A673 (cell line): ENCODE measurements at regions not wholly inside any gene's neighbourhood (a gene's known extent, or its start where the extent isn't known, plus 50 kb on each side); places are given as distances from the start of the nearest gene placed in this dataset.
A peak's percentile ranks its signal among the peaks of the same experiment; 100 is the strongest.

Experiments
- BruUV-seq: library from RNA; stranded (reverse); fragments of 400-500 nt; replicated peaks from 2 replicates; lab custom pipeline; 2021; lab: Mats Ljungman, UMichigan
- CTCF ChIA-PET: fragments of 300-600 bp; sonication (Branson Sonifier 250); formaldehyde crosslinking; loops from one replicate; lab custom pipeline; 2022; ENCODE audit warnings: antibody characterized with exemption; lab: Charles Lee
- POLR2A ChIA-PET: fragments of 300-600 bp; sonication (Branson Sonifier 250); formaldehyde crosslinking; loops from one replicate; lab custom pipeline; 2022; ENCODE audit warnings: antibody characterized with exemption; ENCODE audit not compliant: low non-redundant PET; lab: Charles Lee
- DNase-seq: peaks from one replicate; pipeline ENCODE4 v3.0.0-alpha.2; 2015; ENCODE audit warnings: low spot score
- H3K27ac ChIP-seq: fragments of 200-600 bp; sonication (generic); 2 replicates; pipeline ENCODE4 v1.5.1; 2016; ENCODE audit warnings: mixed run types, low read depth, mild to moderate bottlenecking, mixed read lengths, antibody characterized with exemption, low read length; ENCODE audit not compliant: poor library complexity, severe bottlenecking
- H3K27me3 ChIP-seq: fragments of 200-600 bp; sonication (generic); replicated peaks from 2 replicates; pipeline ENCODE4 v1.6.1; 2017; ENCODE audit warnings: mixed run types, low read depth, mild to moderate bottlenecking, mixed read lengths, antibody characterized with exemption, low read length; ENCODE audit not compliant: insufficient read depth, poor library complexity
- H3K36me3 ChIP-seq: fragments of 200-600 bp; sonication (generic); 2 replicates; pipeline ENCODE4 v1.6.1; 2016; ENCODE audit warnings: mixed run types, mild to moderate bottlenecking, mixed read lengths, antibody characterized with exemption, low read length; ENCODE audit not compliant: insufficient read depth, poor library complexity, severe bottlenecking
- H3K4me1 ChIP-seq: fragments of 200-600 bp; sonication (generic); 2 replicates; pipeline ENCODE4 v1.6.1; 2017; ENCODE audit warnings: mixed run types, mild to moderate bottlenecking, mixed read lengths, antibody characterized with exemption, low read length; ENCODE audit not compliant: insufficient read depth, poor library complexity, severe bottlenecking
- H3K4me3 ChIP-seq: fragments of 200-600 bp; sonication (generic); 2 replicates; pipeline ENCODE4 v1.5.1; 2016; ENCODE audit warnings: low read depth, mixed run types, mild to moderate bottlenecking, mixed read lengths, low read length; ENCODE audit not compliant: poor library complexity, severe bottlenecking
- H3K9me3 ChIP-seq: fragments of 200-600 bp; sonication (generic); 2 replicates; pipeline ENCODE4 v1.6.1; 2016; ENCODE audit warnings: mixed run types, low read depth, mild to moderate bottlenecking, mixed read lengths, antibody characterized with exemption, low read length; ENCODE audit not compliant: poor library complexity, severe bottlenecking
- EZH2 ChIP-seq: fragments of 200-600 bp; sonication (generic); IDR thresholded peaks from 2 replicates; pipeline ENCODE4 v1.6.1; 2017; ENCODE audit warnings: borderline replicate concordance, low read depth, mild to moderate bottlenecking, mixed read lengths, antibody characterized with exemption, low read length; ENCODE audit not compliant: poor library complexity, severe bottlenecking
- intact Hi-C: fragments of 100-400 bp; cut with micrococcal nuclease; formaldehyde crosslinking; loops from one replicate; pipeline ENCODE4 v1.10.0; 2022; ENCODE audit not compliant: unreplicated experiment
- TF ChIP-seq, protein P1 (sequence below): fragments of 300-800, 200-600 bp; sonication (generic); conservative IDR thresholded peaks from 2 replicates; pipeline ENCODE4 v1.5.1; 2017; ENCODE audit warnings: low read depth, mild to moderate bottlenecking, antibody characterized with exemption, low read length, moderate library complexity, mixed read lengths

DNA sequence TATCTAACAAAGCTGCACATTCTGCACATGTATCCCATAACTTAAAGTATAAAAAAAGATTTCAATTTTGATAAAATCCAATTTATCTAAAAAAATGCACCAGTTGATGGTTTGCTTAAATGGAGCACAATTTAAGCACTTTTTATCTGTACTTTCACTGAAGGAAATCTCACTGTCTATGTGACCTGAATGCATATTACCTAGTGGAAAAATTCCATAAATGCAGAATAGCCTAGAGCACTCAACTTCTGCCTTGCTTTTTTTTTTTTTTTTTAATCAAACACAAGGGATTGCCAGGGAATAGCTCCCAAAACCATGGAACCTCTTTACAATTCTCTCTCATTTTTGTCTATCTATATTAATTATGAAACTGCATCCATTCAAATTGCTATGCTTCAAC, 80.4 kb downstream of the RFPL4B start:
- ChIA-PET CTCF (no interaction called here), POLR2A (no interaction called here)
- no peaks in the 10 kb centered on the region for H3K4me1 ChIP-seq
- no peak for DNase-seq
- no peaks in the 10 kb centered on the region for H3K27me3 ChIP-seq
- no peaks in the 10 kb centered on the region for H3K36me3 ChIP-seq
- no peak overlapping the region for H3K4me3 ChIP-seq
- TF ChIP-seq EZH2: no peak
- TF ChIP-seq, protein P1, sequence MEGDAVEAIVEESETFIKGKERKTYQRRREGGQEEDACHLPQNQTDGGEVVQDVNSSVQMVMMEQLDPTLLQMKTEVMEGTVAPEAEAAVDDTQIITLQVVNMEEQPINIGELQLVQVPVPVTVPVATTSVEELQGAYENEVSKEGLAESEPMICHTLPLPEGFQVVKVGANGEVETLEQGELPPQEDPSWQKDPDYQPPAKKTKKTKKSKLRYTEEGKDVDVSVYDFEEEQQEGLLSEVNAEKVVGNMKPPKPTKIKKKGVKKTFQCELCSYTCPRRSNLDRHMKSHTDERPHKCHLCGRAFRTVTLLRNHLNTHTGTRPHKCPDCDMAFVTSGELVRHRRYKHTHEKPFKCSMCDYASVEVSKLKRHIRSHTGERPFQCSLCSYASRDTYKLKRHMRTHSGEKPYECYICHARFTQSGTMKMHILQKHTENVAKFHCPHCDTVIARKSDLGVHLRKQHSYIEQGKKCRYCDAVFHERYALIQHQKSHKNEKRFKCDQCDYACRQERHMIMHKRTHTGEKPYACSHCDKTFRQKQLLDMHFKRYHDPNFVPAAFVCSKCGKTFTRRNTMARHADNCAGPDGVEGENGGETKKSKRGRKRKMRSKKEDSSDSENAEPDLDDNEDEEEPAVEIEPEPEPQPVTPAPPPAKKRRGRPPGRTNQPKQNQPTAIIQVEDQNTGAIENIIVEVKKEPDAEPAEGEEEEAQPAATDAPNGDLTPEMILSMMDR: no peak
- no peak overlapping the region for H3K27ac ChIP-seq
- intact Hi-C loops: no loop called here
- BruUV-seq: no TSS peak
- no peaks in the 10 kb centered on the region for H3K9me3 ChIP-seq

DNA sequence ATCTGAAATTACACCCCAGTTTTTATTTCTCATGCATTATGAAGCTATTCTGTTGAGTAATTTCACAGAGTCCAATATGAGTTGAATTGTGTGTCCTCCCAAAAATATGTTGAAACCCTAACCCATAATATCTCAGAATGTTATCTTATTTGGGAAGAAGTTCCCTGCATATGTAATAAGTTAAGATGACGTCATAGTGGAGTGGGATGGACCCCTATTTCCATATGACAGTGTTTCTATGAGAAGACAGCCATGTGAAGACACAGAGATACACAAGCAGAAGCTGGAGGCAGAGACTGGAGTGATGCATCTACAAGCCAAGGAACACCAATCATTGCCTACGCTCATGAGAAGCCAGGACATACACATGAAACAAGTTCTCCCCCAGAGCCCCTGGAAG, 81.3 kb downstream of the RFPL4B start:
- Histone ChIP-seq H3K27ac (no peak overlapping the region), H3K27me3 (no peaks in the 10 kb centered on the region), H3K9me3 (no peaks in the 10 kb centered on the region), H3K36me3 (no peaks in the 10 kb centered on the region), H3K4me1 (no peaks in the 10 kb centered on the region), H3K4me3 (no peak overlapping the region)
- ChIA-PET CTCF (no interaction called here), POLR2A (no interaction called here)
- no TSS peak for BruUV-seq
- DNase-seq: no peak
- intact Hi-C loops: no loop called here
- no peak for TF ChIP-seq EZH2
- TF ChIP-seq, protein P1: no peak

DNA sequence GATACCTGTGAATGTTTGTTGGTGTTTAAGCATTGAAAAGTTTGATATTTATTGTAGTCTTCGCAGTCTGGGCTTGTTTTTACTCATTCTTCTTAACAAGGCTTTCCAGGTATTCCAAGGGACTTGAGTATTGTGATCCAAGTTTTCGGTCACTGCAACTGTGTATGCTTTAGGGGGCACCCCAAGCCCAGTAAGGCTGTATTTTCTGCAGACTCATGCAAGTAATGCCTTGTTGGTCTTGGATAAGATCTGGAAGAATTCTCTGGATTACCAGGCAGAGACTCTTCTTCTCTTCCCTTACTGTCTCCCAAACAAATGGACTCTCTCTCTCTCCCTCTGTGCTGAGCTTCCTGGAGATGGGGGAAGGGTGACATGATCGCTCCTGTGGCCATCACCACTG, 82.1 kb downstream of the RFPL4B start:
- Histone ChIP-seq H3K36me3 (no peaks in the 10 kb centered on the region), H3K27ac (no peak overlapping the region), H3K4me1 (no peaks in the 10 kb centered on the region), H3K27me3 (no peaks in the 10 kb centered on the region), H3K9me3 (no peaks in the 10 kb centered on the region), H3K4me3 (no peak overlapping the region)
- intact Hi-C loops: no loop called here
- ChIA-PET POLR2A (no interaction called here), CTCF (no interaction called here)
- BruUV-seq: no TSS peak
- peak; percentile 54 for DNase-seq
- no peak for TF ChIP-seq EZH2
- TF ChIP-seq, protein P1: peak; percentile 47
